Psoas muscle (tissue), 7 donors: ENCODE measurements at regions not wholly inside any gene's neighbourhood (a gene's known extent, or its start where the extent isn't known, plus 50 kb on each side); places are given as distances from the start of the nearest gene placed in this dataset.

Source experiments
- ATAC-seq, 4 donors: fragments of 200-7000 bp; cut with Tn5 transposase; one replicate each; pipeline ENCODE4 v1.9.1; 2020; ENCODE audit warnings: moderate library complexity in 3 of 4, mild to moderate bottlenecking in 2 of 4
- DNase-seq, 2 donors: peaks; one replicate each; pipeline ENCODE4 v3.0.0-alpha.2; 2020
- H3K27ac ChIP-seq: fragments of 200-600 bp; one replicate; pipeline ENCODE4 v1.8.0; 2022
- H3K27me3 ChIP-seq, 3 donors: fragments of 200-600 bp in 1 of 3; one replicate each; pipeline versions ENCODE4 v1.6.1 to v1.8.0; 2013 to 2022; ENCODE audit warnings: low read length in 2 of 3, mild to moderate bottlenecking in 2 of 3, moderate library complexity in 1 of 3; ENCODE audit not compliant: insufficient read depth in 3 of 3
- H3K36me3 ChIP-seq, 2 donors: fragments of 200-600 bp in 1 of 2; one replicate each; pipeline versions ENCODE4 v1.6.1 to v1.8.0; 2013 to 2022; ENCODE audit warnings: low read depth in 1 of 2, mild to moderate bottlenecking in 1 of 2, moderate library complexity in 1 of 2; ENCODE audit not compliant: insufficient read depth in 1 of 2
- H3K4me1 ChIP-seq: fragments of 200-600 bp; one replicate; pipeline ENCODE4 v1.8.0; 2022
- H3K4me3 ChIP-seq: fragments of 200-600 bp; one replicate; pipeline ENCODE4 v1.8.0; 2022; ENCODE audit warnings: mild to moderate bottlenecking
- H3K9me3 ChIP-seq: fragments of 200-600 bp; one replicate; pipeline ENCODE4 v1.8.0; 2022
- CTCF ChIP-seq: fragments of 200-600 bp; IDR thresholded peaks from one replicate; pipeline ENCODE4 v1.8.0; 2022; ENCODE audit warnings: antibody characterized with exemption
- WGBS, 3 donors: extraction: QIAGEN DNeasy Blood & Tissue Kit; methylation state at CpG; one replicate each; pipeline versions ENCODE4 v1.1.6 to v1.1.7; 2013; 5-methylcytosine and 5-hydroxymethylcytosine counted together
- intact Hi-C, 2 donors: fragments of 100-400 bp; cut with DNase I; formaldehyde crosslinking; loops; one replicate each; pipeline versions ENCODE4 v1.11.0 to v1.14.2; 2022
- donor health status: healthy with polysubstance abuse.
- donor health status: DM: no; HTN: no; CAD: no; lungs with moderate emphysema.
- donor health status: Bipolar disorder and iron deficiency.
- donor health status: healthy.
- donor health status: DM: yes; HTN: yes; CAD: no.
- donor health status: DM: no; HTN: no; CAD: no.
- donor health status: DM: yes; HTN: yes; CAD: no.

DNA sequence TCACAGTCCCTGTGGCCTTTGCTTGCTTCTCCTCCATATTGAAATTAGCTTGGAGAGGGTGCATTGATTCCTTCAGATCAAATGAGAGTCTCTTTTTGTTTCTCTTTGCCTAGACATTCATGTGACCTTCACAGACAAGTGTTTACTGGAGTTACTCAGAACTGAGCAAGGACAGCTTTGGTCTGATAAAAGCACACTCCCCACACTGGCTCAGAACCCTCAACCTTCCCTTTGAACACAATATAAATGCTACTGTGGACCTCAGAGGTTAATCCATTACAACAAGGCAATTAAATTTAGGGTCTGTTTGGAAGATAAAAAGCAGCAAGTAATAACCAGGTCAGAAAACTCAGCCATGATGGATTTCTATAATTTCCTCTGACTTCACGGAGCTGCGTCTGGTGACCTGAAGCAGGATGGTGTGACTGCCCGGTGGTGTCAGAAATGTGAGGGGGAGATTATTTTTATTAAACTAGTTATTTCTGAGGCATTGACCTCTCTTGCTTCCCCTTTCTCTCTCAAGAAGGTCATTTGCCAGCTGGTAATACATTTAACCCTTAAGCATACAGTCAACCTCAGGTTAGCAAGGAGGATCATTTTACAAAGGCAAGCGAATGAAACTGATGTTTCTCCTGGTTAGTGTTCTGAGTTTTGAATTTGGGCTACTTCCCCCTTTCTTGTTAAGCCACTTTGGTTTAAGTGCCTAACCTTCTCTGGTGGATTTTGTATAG lies 208.2 kb downstream of the CLIC5 start:
- intact Hi-C loops = no loop called here
- no peak for DNase-seq
- no peak for TF ChIP-seq CTCF

DNA sequence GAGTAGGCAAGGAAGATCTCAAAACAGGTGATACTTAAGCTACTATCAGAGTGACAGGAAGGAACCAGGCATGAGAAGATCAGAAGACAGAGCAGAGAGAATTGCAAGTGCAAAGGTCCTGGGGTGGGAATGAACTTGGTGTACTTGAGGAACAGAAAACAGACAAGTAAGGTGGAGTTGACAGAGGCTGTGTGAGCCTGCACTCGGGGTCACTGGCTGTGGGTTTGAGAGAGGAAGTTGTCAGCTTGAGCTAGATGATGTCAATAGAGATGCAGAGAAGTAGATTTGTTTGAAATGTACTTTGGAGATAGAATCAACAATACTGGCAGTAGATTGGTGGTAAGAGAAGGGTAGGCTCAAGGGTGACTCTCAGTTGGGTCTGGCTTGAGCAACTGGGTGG lies 209.5 kb downstream of the CLIC5 start:
- no peaks in the 10 kb centered on the region for H3K36me3 ChIP-seq
- 76 to 85% (median 77%) methylated on average over 1 of the region's 1 CpG for WGBS, 3 donors
- no peak for TF ChIP-seq CTCF
- no peaks in the 10 kb centered on the region for H3K4me1 ChIP-seq
- no peak for DNase-seq
- no peak overlapping the region for H3K4me3 ChIP-seq
- H3K9me3 ChIP-seq = no peaks in the 10 kb centered on the region
- intact Hi-C loops = no loop called here
- H3K27ac ChIP-seq = no peak overlapping the region
- ATAC-seq = no peak
- H3K27me3 ChIP-seq = no peaks in the 10 kb centered on the region

More for the DNA sequence above, 208.2 kb downstream of the CLIC5 start:
- no peaks in the 10 kb centered on the region for H3K27me3 ChIP-seq
- no peak overlapping the region for H3K27ac ChIP-seq
- no peaks in the 10 kb centered on the region for H3K9me3 ChIP-seq
- no peaks in the 10 kb centered on the region for H3K36me3 ChIP-seq
- 74 to 88% (median 75%) methylated on average over 4 of the region's 4 CpGs for WGBS, 3 donors
- H3K4me1 ChIP-seq = no peaks in the 10 kb centered on the region
- H3K4me3 ChIP-seq = no peak overlapping the region
- ATAC-seq = no peak

- H3K4me3 ChIP-seq = no peak overlapping the region
- 84 to 87% (median 87%) methylated on average over 4 of the region's 4 CpGs for WGBS, 3 donors
- H3K27me3 ChIP-seq = no peaks in the 10 kb centered on the region
- no peaks in the 10 kb centered on the region for H3K36me3 ChIP-seq
- no peaks in the 10 kb centered on the region for H3K4me1 ChIP-seq
- DNase-seq (no peak), ATAC-seq (no peak)
- intact Hi-C loops = no loop called here
- no peaks in the 10 kb centered on the region for H3K9me3 ChIP-seq
- no peak for TF ChIP-seq CTCF
- no peak overlapping the region for H3K27ac ChIP-seq
Measured at GRCh38 chr6:45803071-45803470, 212.6 kb downstream of the CLIC5 start.

DNA sequence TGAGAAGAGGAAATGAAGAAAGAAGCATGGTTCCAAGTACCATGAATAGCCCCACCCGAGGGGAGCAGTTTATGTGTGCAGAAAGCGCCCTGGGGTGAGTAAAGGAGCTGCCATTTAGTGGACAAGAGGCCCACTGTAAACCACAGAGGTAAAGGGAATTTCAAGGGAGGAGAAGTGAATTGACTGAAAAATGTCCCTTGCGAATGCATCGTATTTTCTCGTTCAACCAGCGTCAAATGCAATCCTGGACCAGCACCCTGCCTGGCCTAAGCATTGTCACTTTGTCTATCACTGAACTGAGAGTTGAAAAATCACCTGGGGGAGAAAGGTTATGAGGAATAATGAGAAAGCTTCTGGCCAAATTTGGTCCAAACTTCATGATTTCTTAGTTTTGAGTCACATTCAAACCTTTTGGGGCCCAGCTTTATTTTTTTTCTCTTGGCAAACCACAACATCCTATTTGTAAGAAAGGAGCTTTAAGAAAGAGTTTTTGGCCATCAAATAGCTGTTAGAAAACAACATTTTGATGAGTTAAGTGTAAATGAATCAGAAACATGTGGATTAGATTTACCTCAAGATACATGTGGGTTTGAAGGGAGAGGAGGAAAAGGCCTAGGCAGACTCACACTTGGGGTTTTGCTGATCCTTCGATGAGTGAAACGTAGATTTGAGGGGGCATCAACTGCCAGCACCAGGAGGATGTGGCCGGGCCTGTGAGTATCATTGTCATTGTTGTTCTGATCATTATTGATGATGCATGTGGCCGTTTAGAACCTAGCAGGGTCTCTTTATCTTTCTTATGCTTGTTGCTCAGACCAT lies 214.0 kb downstream of the CLIC5 start:
- no peaks in the 10 kb centered on the region for H3K4me1 ChIP-seq
- ATAC-seq (no peak), DNase-seq (no peak)
- no peak overlapping the region for H3K27ac ChIP-seq
- TF ChIP-seq CTCF = no peak
- H3K4me3 ChIP-seq = no peak overlapping the region
- H3K27me3 ChIP-seq = no peaks in the 10 kb centered on the region
- H3K9me3 ChIP-seq = no peaks in the 10 kb centered on the region
- H3K36me3 ChIP-seq = no peaks in the 10 kb centered on the region
- intact Hi-C loops = no loop called here
- 57 to 72% (median 59%) methylated on average over 10 of the region's 10 CpGs for WGBS, 3 donors
